ENCODE measurements at regions not wholly inside any gene's neighbourhood (a gene's known extent, or its start where the extent isn't known, plus 50 kb on each side); places are given as distances from the start of the nearest gene placed in this dataset.
A peak's percentile ranks its signal among the peaks of the same experiment; 100 is the strongest.

DNA sequence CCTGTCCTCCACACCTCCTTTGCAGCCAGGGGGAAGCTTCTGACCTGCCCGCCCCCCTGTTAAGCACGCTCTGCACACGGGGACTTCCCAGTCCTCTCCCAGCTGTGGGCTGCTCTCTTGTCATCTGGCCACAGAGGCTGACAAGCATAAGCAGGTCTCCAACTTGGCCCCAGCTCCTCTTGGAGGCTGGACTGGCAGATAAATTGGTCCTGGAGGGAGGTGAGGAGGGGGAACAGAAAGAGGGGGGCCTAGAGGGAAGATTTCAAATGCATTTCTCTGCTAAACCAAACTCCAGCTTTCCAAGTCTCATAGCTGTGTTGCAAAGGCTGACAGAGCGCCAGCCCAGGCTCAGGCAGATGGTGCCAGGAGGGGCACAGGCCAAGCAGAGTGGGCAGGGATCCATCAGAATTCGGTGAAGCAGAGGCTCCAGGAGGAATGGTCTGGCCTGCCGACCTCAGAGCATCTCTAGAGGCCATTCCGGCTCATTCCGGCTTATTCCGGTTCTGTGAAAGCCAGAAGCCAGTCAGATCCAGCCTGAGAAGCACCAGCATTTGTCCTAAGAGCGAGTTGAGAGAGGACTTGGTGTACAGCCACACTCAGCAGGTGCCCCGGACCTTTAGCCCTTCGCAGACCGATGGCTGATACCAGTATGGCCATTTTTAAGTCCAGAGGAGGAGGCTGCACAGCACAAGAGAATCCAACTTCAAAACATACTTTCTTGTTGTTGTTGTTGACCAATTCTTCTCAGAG lies 508.9 kb upstream of the MYT1L start:
- Histone ChIP-seq H3K9me3 (ENCODE audit: insufficient read depth in 2 of 2, low read depth in 1 of 2, low read length in 1 of 2) (no peaks in the 10 kb centered on the region), H3K27me3 (replicated peaks in 1 of 4; ENCODE audit: control insufficient read depth in 3 of 4, extremely low read depth in 1 of 4, insufficient read depth in 3 of 4, low read length in 3 of 4) (no peaks in the 10 kb centered on the region), H4K91ac (replicated peaks; ENCODE audit: insufficient read length, low read length) (no peak overlapping the region), H2BK20ac (ENCODE audit: low read length) (no peak overlapping the region), H2BK12ac (ENCODE audit: low read depth, low read length) (no peak overlapping the region), H3K23me2 (ENCODE audit: low read depth, low read length) (no peaks in the 10 kb centered on the region), H3K4me1 (replicated peaks in 1 of 4; ENCODE audit: control insufficient read depth in 3 of 4, insufficient read depth in 4 of 4, low read length in 3 of 4) (no peaks in the 10 kb centered on the region; a peak in 1 of 7 replicates), H3K9ac (replicated peaks in 1 of 4; ENCODE audit: extremely low read depth in 1 of 4, low read depth in 3 of 4, low read length in 3 of 4) (no peak overlapping the region), H4K5ac (ENCODE audit: insufficient read length, low read depth, low read length) (no peak overlapping the region), H4K20me1 (replicated peaks in 1 of 2; ENCODE audit: control insufficient read depth in 1 of 2, insufficient read depth in 2 of 2, low read length in 2 of 2) (no peaks in the 10 kb centered on the region), H3K56ac (replicated peaks; ENCODE audit: insufficient read length, low read depth, low read length) (no peak overlapping the region), H3K23ac (ENCODE audit: insufficient read length) (no peak overlapping the region), H2AK5ac (ENCODE audit: low read depth, low read length) (no peak overlapping the region), H3K18ac (ENCODE audit: extremely low read depth, low read length) (no peak overlapping the region), H3K79me2 (ENCODE audit: control insufficient read depth in 1 of 2, insufficient read depth in 2 of 2, low read length in 2 of 2) (no peaks in the 10 kb centered on the region), H3K14ac (ENCODE audit: insufficient read length) (no peak overlapping the region), H4K8ac (ENCODE audit: extremely low read depth, insufficient read depth, low read length) (no peak overlapping the region), H3K36me3 (ENCODE audit: control insufficient read depth in 2 of 4, insufficient read depth in 4 of 4, low read length in 3 of 4) (no peaks in the 10 kb centered on the region), H3K4me3 (ENCODE audit: extremely low read depth in 1 of 4, insufficient read depth in 2 of 4, low read depth in 3 of 4, low read length in 4 of 4) (no peak overlapping the region), H2AFZ (ENCODE audit: low read length) (no peak overlapping the region), H3K79me1 (ENCODE audit: low read depth, low read length) (no peaks in the 10 kb centered on the region), H3K27ac (ENCODE audit: low read depth, low read length) (no peak overlapping the region), H2BK5ac (ENCODE audit: low read depth, low read length) (no peak overlapping the region), H3K4ac (replicated peaks; ENCODE audit: insufficient read length, low read depth, low read length) (no peak overlapping the region), H2BK120ac (replicated peaks; ENCODE audit: low read depth, low read length) (no peak overlapping the region), H3K4me2 (ENCODE audit: insufficient read depth in 1 of 2, low read depth in 2 of 2, low read length in 2 of 2) (no peak overlapping the region), H2BK15ac (ENCODE audit: low read length) (no peak overlapping the region)
- FAIRE-seq, result no peak
- peak in 1 of 2 experiments; percentile 20 for DNase-seq (ENCODE audit: low read depth in 1 of 2, low spot score in 2 of 2)
- 93% methylated on average over 12 of the region's 13 CpGs; no CpG with 5 or more reads in 1 of the 2 experiments for WGBS, 2 experiments (ENCODE audit: extremely low coverage in 1 of 2, insufficient coverage in 1 of 2, insufficient read length in 1 of 2, insufficient replicate concordance in 2 of 2, low coverage in 1 of 2, low lambda C conversion rate in 2 of 2, missing lambda C conversion rate in 1 of 2)
- ChIA-PET POLR2A (ENCODE audit: partially characterized antibody) (no interaction called here), CTCF (ENCODE audit: partially characterized antibody) (interaction anchor here (0.7 kb wide), 1 partner anchor 22 kb away, joined by 3 read pairs; no protein-coding TSS in a partner anchor)
- TF ChIP-seq RFX5 (IDR thresholded peaks at IDR 0.05; ENCODE audit: borderline replicate concordance, low read depth, low read length), result no peak
- TF ChIP-seq NRF1 (IDR thresholded peaks at IDR 0.05; ENCODE audit: low read depth, low read length), result no peak
- TF ChIP-seq POU5F1 (IDR thresholded peaks at IDR 0.05; ENCODE audit: low read depth, low read length), result no peak
- no peak for TF ChIP-seq RXRA (IDR thresholded peaks at IDR 0.05; ENCODE audit: insufficient read depth, low read depth, low read length)
- no peak for TF ChIP-seq SP1 (IDR thresholded peaks at IDR 0.05; ENCODE audit: low read depth, low read length)

Data from H1 (cell line).